ENCODE measurements at regions not wholly inside any gene's neighbourhood (a gene's known extent, or its start where the extent isn't known, plus 50 kb on each side); places are given as distances from the start of the nearest gene placed in this dataset.
"Not testable (repeated sequence)": the region's sequence is repeated elsewhere in the genome, so short reads cannot be mapped to it uniquely, and the experiment has no call there.

GRCh38 chr5:12947379-12947778 is 997.1 kb downstream of the DNAH5 start:
- Histone ChIP-seq H3K36me3 (no peaks in the 10 kb centered on the region), H3K9ac (ENCODE audit: low read depth in 2 of 2, low read length in 2 of 2) (no peak overlapping the region), H3K9me3 (no peaks in the 10 kb centered on the region), H3K27ac (no peak overlapping the region), H3K4me1 (no peaks in the 10 kb centered on the region), H3K4me3 (no peak overlapping the region), H3K27me3 (no peaks in the 10 kb centered on the region)
- intact Hi-C loops (cut with DNase I), result no loop called here
- TF ChIP-seq CTCF (IDR thresholded peaks at IDR 0.05), result no peak
- DNase-seq, result no peak

GRCh38 chr5:12945477-12945876 is 999.0 kb downstream of the DNAH5 start:
- H3K27me3 ChIP-seq; intact Hi-C loops (cut with DNase I); H3K27ac ChIP-seq; H3K36me3 ChIP-seq; H3K4me1 ChIP-seq; H3K9me3 ChIP-seq; H3K9ac ChIP-seq (ENCODE audit: low read depth in 2 of 2, low read length in 2 of 2); DNase-seq; H3K4me3 ChIP-seq: not testable (repeated sequence)

- intact Hi-C loops (cut with DNase I), result no loop called here
- H3K4me3 ChIP-seq, result no peak overlapping the region
- no peak overlapping the region for H3K9ac ChIP-seq (ENCODE audit: low read depth in 2 of 2, low read length in 2 of 2)
- H3K27me3 ChIP-seq, result no peaks in the 10 kb centered on the region
- H3K36me3 ChIP-seq, result no peaks in the 10 kb centered on the region
- no peaks in the 10 kb centered on the region for H3K4me1 ChIP-seq
- no peak for DNase-seq
- no peak for TF ChIP-seq CTCF (IDR thresholded peaks at IDR 0.05)
- H3K9me3 ChIP-seq, result no peaks in the 10 kb centered on the region
- H3K27ac ChIP-seq, result no peak overlapping the region
Observed at GRCh38 chr5:12936221-12936620, 1008.3 kb downstream of the DNAH5 start.

- Histone ChIP-seq H3K4me3 (no peak overlapping the region), H3K27me3 (no peaks in the 10 kb centered on the region), H3K9ac (ENCODE audit: low read depth in 2 of 2, low read length in 2 of 2) (no peak overlapping the region), H3K27ac (no peak overlapping the region), H3K36me3 (no peaks in the 10 kb centered on the region), H3K4me1 (no peaks in the 10 kb centered on the region), H3K9me3 (no peaks in the 10 kb centered on the region)
- intact Hi-C loops (cut with DNase I), result no loop called here
- TF ChIP-seq CTCF (IDR thresholded peaks at IDR 0.05), result no peak
- no peak for DNase-seq
Observed at GRCh38 chr5:12934722-12935121, 1009.8 kb downstream of the DNAH5 start.

- Histone ChIP-seq H3K36me3 (no peaks in the 10 kb centered on the region), H3K9ac (ENCODE audit: low read depth in 2 of 2, low read length in 2 of 2) (no peak overlapping the region), H3K27ac (no peak overlapping the region), H3K9me3 (no peaks in the 10 kb centered on the region), H3K4me1 (no peaks in the 10 kb centered on the region), H3K4me3 (no peak overlapping the region), H3K27me3 (no peaks in the 10 kb centered on the region)
- no peak for TF ChIP-seq CTCF (IDR thresholded peaks at IDR 0.05)
- DNase-seq, result no peak
- intact Hi-C loops (cut with DNase I), result no loop called here
Observed at GRCh38 chr5:12920527-12920926, 1016.3 kb upstream of the CTNND2 start.

GRCh38 chr5:12911156-12911555 is 1006.9 kb upstream of the CTNND2 start:
- Histone ChIP-seq H3K9ac (ENCODE audit: low read depth in 2 of 2, low read length in 2 of 2) (no peak overlapping the region), H3K4me1 (no peaks in the 10 kb centered on the region), H3K27me3 (no peaks in the 10 kb centered on the region), H3K9me3 (no peaks in the 10 kb centered on the region), H3K27ac (no peak overlapping the region), H3K4me3 (no peak overlapping the region), H3K36me3 (no peaks in the 10 kb centered on the region)
- DNase-seq, result no peak
- intact Hi-C loops (cut with DNase I), result no loop called here
- TF ChIP-seq CTCF (IDR thresholded peaks at IDR 0.05), result no peak

All from colonic mucosa (tissue), 4 donors.